HG03521 (cell line): ENCODE measurements at regions not wholly inside any gene's neighbourhood (a gene's known extent, or its start where the extent isn't known, plus 50 kb on each side); places are given as distances from the start of the nearest gene placed in this dataset.
"Not testable (repeated sequence)": the region's sequence is repeated elsewhere in the genome, so short reads cannot be mapped to it uniquely, and the experiment has no call there.

ENCODE experiments used
- ATAC-seq: cut with Tn5 transposase; IDR thresholded peaks from one replicate; pipeline ENCODE4 v1.9.1; 2021; ENCODE audit warnings: mild to moderate bottlenecking, moderate library complexity; ENCODE audit not compliant: unreplicated experiment

DNA sequence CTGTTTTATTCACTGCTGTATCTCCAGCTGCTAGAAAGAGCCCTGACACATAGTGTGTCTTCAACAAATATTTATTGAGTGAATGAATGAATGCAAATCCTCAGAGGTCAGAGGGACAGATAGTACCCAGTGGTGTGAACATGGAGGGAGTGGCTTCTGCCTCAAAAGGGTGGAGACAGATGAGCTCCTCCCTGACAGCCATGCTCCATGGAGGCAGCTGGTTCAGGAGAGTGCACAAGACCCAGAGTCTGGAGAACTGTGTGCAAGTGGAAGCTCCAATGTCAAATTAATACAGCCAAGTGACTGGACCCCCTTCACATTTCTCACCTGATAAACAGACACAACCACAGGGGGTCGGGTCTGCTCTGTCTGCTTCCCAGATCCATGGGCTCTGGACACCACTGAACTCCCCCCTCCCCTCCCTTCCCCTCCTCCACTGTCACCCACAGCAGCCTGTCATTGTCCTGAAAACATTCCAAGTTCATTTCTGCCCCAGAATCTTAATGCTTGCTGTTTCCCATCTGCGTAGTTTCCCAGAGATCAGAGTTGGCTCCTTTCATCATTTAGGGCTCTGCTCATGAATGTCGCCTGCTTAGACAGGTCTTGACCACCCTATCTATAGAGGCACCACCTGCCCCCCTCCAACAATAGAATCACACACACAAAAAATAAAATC is 312.9 kb upstream of the PODXL start:
- no peak for ATAC-seq

DNA sequence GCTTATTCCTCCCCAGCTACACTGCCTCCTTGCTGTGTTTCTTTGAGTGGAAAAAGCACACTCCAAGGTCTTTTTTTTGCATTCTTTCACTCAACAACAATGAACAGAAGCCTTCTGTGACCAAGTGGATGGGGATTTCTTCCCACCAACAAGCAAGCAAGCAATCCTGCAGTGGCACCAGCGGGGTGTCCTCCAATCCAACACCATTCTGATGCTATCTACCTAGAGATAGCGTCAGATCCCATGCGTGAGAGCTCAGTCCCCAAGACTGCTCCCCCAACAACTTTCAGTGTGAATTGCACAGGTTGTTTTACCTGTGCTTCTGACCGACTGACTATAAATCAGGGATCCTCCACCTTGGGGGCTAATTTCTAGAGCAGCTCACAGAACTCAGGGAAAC is 311.0 kb upstream of the PODXL start:
- ATAC-seq, result no peak

- ATAC-seq, result no peak
These were observed 309.5 kb upstream of the PODXL start for GRCh38 chr7:131865911-131866310.

DNA sequence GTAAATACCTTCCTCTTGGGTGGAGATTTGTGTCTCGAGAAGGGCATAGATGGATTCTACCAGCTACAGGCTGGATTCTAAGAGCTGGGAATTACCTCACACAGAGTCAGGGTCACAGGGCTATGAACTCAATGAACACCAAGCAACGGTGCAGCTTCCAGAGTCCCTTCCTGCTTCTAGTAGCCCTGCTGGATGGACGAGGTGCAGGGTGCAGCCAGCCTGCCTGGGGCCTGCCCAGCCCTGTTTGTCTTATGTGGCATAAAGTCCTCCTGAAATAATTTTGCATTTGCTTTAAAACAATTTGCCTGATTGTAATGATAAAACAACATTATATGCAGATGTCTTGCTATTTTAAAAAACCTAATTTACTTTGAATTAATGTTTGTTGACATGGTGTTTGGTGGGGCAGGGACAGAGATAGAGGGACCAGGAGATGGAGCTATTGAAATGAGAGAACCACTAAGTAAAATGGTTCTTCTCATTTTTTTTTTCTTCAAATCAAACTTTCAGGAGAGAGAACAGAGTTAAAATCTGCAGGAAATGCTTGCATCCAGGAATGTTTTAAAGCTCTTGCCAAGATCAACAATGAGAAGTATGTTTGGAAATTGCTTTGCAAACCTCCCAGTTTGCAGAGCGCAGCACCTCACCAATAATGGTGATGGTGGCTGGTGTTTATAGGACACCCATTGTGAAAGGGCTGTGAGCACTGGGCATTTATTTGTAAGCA is 305.4 kb upstream of the PODXL start:
- ATAC-seq, result no peak

GRCh38 chr7:131859147-131859821 is 302.9 kb upstream of the PODXL start:
- peak; percentile 74 for ATAC-seq

DNA sequence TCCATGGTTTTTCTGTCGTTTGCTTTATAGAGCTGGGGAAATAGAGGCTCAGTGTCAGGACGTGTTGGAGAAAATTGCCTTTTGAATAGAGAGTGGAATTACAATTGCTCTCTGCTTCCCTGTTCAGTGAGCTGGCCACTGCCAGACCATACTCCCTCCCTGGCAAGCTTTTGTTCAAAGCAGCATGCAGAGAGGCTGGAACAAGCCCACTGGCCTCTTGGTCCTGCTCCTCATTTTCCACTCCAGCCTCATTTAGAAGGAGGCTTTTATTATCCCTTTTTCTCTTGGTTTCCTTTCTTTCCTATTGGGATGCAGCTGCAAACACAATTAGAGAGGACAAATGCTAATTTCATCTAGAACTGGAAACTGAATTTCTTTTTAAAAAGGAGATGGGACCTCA is 302.2 kb upstream of the PODXL start:
- no peak for ATAC-seq

GRCh38 chr7:131849472-131849871 is 293.0 kb upstream of the PODXL start:
- no peak for ATAC-seq

DNA sequence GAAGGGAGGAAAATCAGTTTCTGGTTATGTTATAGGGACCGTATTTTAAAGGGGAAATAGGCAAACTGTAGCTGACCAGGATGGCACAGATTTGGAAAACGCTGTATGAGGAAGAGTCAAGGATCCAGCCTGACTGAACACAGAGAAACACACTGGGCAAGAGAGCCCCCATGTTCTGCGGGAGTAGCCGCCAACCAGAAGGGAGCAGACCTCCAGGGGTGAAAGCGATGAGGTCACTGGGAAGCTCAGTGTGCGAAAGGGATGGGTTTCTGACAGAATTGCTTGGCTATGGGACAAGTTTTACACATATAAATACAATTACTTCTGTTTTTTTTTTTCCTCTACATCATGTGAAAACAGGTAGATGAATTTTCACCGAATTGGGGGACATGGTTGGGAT is 291.6 kb upstream of the PODXL start:
- no peak for ATAC-seq

DNA sequence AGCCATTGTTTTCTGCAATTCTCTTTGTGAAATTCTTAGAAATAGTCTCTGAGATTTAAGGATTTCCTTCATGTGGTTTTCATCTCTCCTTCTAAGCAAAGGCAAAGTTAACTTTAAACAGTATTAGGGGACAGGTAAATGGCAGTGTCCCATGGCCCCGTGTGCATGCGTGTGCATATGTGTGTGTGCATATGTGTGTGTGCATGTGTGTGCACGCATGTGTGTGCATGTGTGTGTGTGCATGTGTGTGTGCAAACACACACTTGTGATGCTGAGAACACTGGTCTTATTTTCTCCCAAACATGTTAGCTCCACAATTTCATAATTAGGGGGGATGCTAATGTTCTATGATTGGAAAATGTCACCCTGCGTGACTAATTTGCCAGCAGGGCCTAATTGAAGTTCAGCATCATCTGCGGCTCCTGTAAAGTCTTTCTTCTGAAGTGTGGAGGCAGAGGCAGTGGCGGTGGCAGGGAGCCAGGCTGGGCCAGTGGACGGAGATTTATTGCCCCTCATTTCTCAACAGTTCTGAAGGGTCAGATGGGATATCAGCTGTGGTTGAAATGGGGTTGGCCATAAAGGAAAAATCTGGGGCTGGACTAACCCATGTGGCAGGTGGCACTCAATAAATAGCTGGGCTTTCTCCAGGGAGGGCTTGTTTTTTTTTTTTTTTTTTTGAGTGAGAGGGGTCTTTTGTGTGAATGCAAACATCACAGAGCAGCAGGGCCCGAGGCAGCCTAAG is 289.3 kb upstream of the PODXL start:
- no peak for ATAC-seq

GRCh38 chr7:131844369-131844768 is 287.9 kb upstream of the PODXL start:
- no peak for ATAC-seq

GRCh38 chr7:131843898-131844331 is 287.5 kb upstream of the PODXL start:
- ATAC-seq, result no peak

DNA sequence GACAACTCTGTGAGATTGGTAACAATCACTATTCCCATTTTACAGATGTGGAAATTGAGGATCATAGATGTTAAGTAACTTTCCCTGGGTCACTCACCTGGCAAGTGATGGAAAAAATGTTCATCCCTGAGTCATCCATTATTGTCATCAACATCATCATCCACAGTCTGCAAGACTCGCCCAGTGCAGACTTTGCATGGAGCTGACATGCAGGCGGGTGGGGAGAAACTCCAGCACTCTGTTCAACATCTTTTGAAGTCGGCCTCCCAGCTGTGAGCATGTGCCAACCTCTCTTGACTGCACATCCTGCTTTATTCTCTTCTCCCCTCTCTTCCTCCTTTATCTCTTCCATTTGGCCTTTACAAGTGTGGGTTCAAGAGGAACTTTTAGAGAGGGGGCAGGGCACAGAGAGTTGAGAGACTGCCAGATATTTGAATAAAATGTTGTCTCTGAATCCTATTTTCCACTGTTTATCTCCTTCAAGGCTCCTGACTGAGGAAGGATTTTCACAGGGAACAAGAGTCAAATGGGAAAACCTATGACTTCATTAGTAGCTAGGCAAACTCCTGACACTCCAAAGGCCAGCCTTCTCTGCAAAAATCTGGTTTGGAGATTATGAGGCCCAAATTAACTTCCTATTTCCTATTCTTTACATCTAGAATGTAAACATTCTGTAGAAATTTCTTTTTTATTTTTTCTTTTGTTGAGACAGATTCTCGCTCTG is 283.7 kb upstream of the PODXL start:
- ATAC-seq, result no peak

- ATAC-seq, result no peak
These were observed 280.3 kb upstream of the PODXL start for GRCh38 chr7:131836733-131837132.

DNA sequence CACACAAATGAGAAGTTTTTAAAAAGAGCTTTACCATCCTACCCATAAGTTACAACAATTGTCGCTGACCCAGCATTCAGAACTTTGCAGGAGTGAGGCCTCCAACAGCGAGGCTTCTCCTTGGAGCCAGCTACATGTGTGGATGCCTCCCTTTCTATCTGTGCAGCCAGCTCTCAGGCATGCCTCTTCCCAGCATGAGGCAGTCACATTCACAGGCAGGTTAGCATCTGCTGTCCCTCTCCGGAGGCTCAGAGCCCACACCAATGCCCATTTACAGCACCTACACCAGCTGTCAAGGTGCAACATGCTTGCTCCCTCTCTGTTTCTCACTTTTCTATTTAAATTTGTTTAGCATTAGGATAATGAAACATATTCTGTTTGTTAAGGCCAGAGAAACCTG is 278.7 kb upstream of the PODXL start:
- no peak for ATAC-seq

DNA sequence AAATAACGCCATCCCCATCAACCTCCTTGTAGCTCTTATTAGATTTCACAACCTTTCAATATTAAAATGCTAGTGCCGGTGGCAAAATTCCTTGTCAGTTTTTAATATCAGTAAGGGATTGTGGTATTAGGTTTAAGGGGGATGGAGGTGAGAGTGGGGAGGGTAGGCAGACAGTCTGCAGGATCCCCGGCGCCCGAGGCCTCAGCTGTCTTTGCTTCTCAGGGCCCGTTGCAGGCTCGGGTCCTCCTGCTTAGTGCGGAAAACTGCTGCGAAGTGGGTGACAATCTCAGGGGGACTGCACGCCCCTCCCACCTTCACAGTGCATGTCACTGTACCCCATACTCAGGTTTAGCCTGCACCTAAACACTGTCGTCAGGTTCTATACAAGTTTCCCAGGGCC is 274.3 kb upstream of the PODXL start:
- no peak for ATAC-seq

DNA sequence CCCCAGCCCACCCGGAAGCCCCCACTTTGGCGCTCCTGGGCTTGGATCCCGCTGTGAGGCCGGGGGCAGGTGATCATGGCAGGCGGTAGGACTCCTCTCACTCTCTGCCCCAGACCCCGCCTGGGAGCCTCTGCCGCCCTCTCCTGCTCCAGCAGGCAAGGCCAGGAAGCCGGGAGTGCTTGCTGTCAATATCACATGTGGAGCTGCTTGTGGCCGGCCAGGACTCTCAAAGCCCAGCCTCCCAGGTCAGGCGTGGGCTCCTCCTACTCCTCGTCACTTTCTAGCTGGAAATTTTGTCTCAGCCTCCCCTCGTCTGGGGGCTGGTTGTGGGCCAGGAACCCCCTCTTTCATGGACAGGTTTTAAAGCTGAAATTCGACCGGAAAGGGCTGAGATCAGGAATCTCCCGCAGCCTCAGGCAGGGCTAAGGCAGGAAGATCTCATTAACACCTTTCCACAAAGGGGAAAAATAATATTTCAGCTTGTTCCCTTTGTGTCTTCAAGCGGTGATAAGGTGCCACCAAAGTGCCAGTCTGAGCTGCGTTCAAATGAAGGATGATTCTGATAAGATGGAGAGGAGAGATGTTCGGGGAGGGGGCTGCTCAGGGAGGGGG is 273.6 kb upstream of the PODXL start:
- no peak for ATAC-seq

GRCh38 chr7:131827421-131827820 is 271.0 kb upstream of the PODXL start:
- ATAC-seq, result no peak

DNA sequence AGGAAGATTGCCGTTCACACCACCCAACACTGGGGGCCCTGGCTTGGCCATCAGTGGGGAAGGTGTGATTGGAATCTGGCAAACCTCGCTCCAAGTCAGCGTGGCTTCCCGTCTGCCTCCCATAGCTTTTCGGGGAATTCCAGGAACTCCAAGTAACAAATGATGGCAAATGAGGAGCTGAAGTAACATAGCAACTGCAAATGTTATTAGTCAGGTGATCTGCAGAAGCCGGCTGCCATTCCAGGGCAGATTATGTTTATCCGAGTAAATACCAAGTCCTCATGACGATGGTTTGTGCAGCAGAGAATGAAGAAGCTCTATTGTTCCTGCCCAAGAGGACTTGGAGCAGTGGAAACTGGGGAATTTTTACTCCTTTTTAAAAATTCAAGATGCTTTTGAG is 270.5 kb upstream of the PODXL start:
- ATAC-seq, result no peak

- not testable (repeated sequence) for ATAC-seq
These were observed 267.6 kb upstream of the PODXL start for GRCh38 chr7:131823961-131824440.

GRCh38 chr7:131819891-131820290 is 263.5 kb upstream of the PODXL start:
- no peak for ATAC-seq
